Mesenchymal stem cell (in vitro differentiated cells and primary cell): ENCODE measurements at regions not wholly inside any gene's neighbourhood (a gene's known extent, or its start where the extent isn't known, plus 50 kb on each side); places are given as distances from the start of the nearest gene placed in this dataset.

ENCODE experiments used
- DNase-seq: peaks from one replicate; pipeline ENCODE4 v3.0.0-alpha.2; 2013
- H2AFZ ChIP-seq: one replicate; pipeline ENCODE4 v1.6.1; 2013; ENCODE audit warnings: low read depth, mild to moderate bottlenecking, control low read depth, inconsistent platforms, low read length, moderate library complexity
- H2AK5ac ChIP-seq: 2 replicates; pipeline ENCODE4 v1.6.1; 2013; ENCODE audit warnings: low read length, moderate library complexity, mild to moderate bottlenecking, inconsistent platforms; ENCODE audit not compliant: severe bottlenecking
- H2BK120ac ChIP-seq: one replicate; pipeline ENCODE4 v1.6.1; 2013; ENCODE audit warnings: low read depth, mild to moderate bottlenecking, inconsistent platforms, low read length, moderate library complexity
- H2BK12ac ChIP-seq, 2 experiments: one replicate each; pipeline ENCODE4 v1.6.1; 2013; ENCODE audit warnings: inconsistent platforms in 2 of 2, low read length in 2 of 2, mild to moderate bottlenecking in 2 of 2, moderate library complexity in 2 of 2, control low read depth in 1 of 2
- H2BK15ac ChIP-seq: one replicate; pipeline ENCODE4 v1.6.1; 2013; ENCODE audit warnings: mild to moderate bottlenecking, low read depth, inconsistent platforms; ENCODE audit not compliant: poor library complexity, severe bottlenecking
- H2BK5ac ChIP-seq: 2 replicates; pipeline ENCODE4 v1.6.1; 2013; ENCODE audit warnings: low read depth, mild to moderate bottlenecking, low read length, control low read depth, inconsistent platforms; ENCODE audit not compliant: poor library complexity, severe bottlenecking
- H3K14ac ChIP-seq, 2 experiments: one replicate each; pipeline ENCODE4 v1.6.1; 2013; ENCODE audit warnings: inconsistent platforms in 2 of 2, low read length in 2 of 2, control low read depth in 1 of 2, mild to moderate bottlenecking in 1 of 2, moderate library complexity in 1 of 2
- H3K18ac ChIP-seq, 2 experiments: one replicate each; pipeline ENCODE4 v1.6.1; 2013; ENCODE audit warnings: inconsistent platforms in 2 of 2, low read length in 2 of 2, control low read depth in 1 of 2, low read depth in 1 of 2, mild to moderate bottlenecking in 1 of 2
- H3K23ac ChIP-seq, 2 experiments: one replicate each; pipeline ENCODE4 v1.6.1; 2013; ENCODE audit warnings: inconsistent platforms in 2 of 2, low read length in 2 of 2, mild to moderate bottlenecking in 2 of 2, moderate library complexity in 2 of 2, control low read depth in 1 of 2
- H3K27ac ChIP-seq: 2 replicates; pipeline ENCODE4 v1.5.1; 2013; ENCODE audit warnings: mild to moderate bottlenecking, moderate library complexity, low read length, control low read depth, inconsistent platforms; ENCODE audit not compliant: poor library complexity, severe bottlenecking
- H3K27me3 ChIP-seq, 2 experiments: 2 replicates each; pipeline versions ENCODE4 v1.6.1 to v1.7.0; 2013; ENCODE audit warnings: low read length in 2 of 2, mild to moderate bottlenecking in 2 of 2, moderate library complexity in 2 of 2, control low read depth in 1 of 2, inconsistent platforms in 1 of 2; ENCODE audit not compliant: control insufficient read depth in 1 of 2, insufficient read depth in 1 of 2
- H3K36me3 ChIP-seq, 2 experiments: 2 replicates each; pipeline versions ENCODE4 v1.6.1 to v1.7.0; 2013; ENCODE audit warnings: low read length in 2 of 2, control low read depth in 1 of 2, inconsistent platforms in 1 of 2, low read depth in 1 of 2, mild to moderate bottlenecking in 1 of 2; ENCODE audit not compliant: insufficient read depth in 2 of 2, control insufficient read depth in 1 of 2
- H3K4ac ChIP-seq, 2 experiments: one replicate each; pipeline ENCODE4 v1.6.1; 2013; ENCODE audit warnings: inconsistent platforms in 2 of 2, low read length in 2 of 2, mild to moderate bottlenecking in 2 of 2, moderate library complexity in 2 of 2, control low read depth in 1 of 2, low read depth in 1 of 2
- H3K4me1 ChIP-seq: 2 replicates; pipeline ENCODE4 v1.6.1; 2013; ENCODE audit warnings: low read depth, low read length, control low read depth; ENCODE audit not compliant: control insufficient read depth, insufficient read depth
- H3K4me2 ChIP-seq: 2 replicates; pipeline ENCODE4 v1.6.1; 2013; ENCODE audit warnings: low read length, mild to moderate bottlenecking, inconsistent platforms; ENCODE audit not compliant: poor library complexity, severe bottlenecking
- H3K4me3 ChIP-seq, 2 experiments: 2 replicates each; pipeline versions ENCODE4 v1.5.1 to v1.7.0; 2013; ENCODE audit warnings: low read length in 2 of 2, mild to moderate bottlenecking in 2 of 2, control low read depth in 1 of 2, low read depth in 1 of 2; ENCODE audit not compliant: insufficient read depth in 1 of 2
- H3K79me1 ChIP-seq: replicated peaks from 2 replicates; pipeline ENCODE4 v1.6.1; 2013; ENCODE audit warnings: mild to moderate bottlenecking, control low read depth, low read length, inconsistent platforms; ENCODE audit not compliant: poor library complexity, severe bottlenecking
- H3K9ac ChIP-seq: 2 replicates; pipeline ENCODE4 v1.7.0; 2013; ENCODE audit warnings: mild to moderate bottlenecking, low read length, moderate library complexity
- H3K9me3 ChIP-seq: 2 replicates; pipeline ENCODE4 v1.7.0; 2013; ENCODE audit warnings: mild to moderate bottlenecking, low read length; ENCODE audit not compliant: control insufficient read depth
- H4K8ac ChIP-seq: one replicate; pipeline ENCODE4 v1.6.1; 2013; ENCODE audit warnings: inconsistent platforms, mild to moderate bottlenecking, low read length, moderate library complexity
- H4K91ac ChIP-seq: one replicate; pipeline ENCODE4 v1.6.1; 2013; ENCODE audit warnings: mild to moderate bottlenecking, low read length, inconsistent platforms
- WGBS: methylation state at CpG from one replicate; pipeline ENCODE4 v1.1.7; 2013; ENCODE audit warnings: mixed read lengths; 5-methylcytosine and 5-hydroxymethylcytosine counted together

DNA sequence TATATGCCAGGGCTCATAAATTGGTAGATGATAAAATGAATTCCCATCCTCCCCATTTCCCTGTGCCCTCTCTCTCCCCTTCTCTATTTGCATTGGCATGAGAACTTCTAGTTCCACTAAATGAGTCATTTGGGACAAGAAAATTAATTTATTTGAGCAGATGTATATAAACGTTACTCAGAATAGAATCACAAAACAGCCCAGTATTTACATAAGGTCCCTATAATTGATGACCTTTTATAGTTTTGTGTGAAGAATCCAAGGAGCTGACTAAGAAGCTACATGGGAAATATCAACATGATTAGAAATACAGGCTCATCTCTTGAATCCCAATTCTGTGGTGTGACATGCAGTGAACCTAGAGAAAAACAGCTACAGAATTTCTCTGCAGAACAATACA, 617.7 kb upstream of the NR2F2 start:
- H3K23ac ChIP-seq = no peak overlapping the region
- no peaks in the 10 kb centered on the region for H3K9me3 ChIP-seq
- H3K27me3 ChIP-seq = no peaks in the 10 kb centered on the region
- H3K4ac ChIP-seq = no peak overlapping the region
- no peak overlapping the region for H2BK15ac ChIP-seq
- H3K18ac ChIP-seq = no peak overlapping the region
- H2AK5ac ChIP-seq = no peak overlapping the region
- H2AFZ ChIP-seq = no peak overlapping the region
- H3K36me3 ChIP-seq = no peaks in the 10 kb centered on the region
- DNase-seq = no peak
- no CpG with 5 or more reads among the region's 1 CpG for WGBS
- no peak overlapping the region for H3K14ac ChIP-seq
- H3K9ac ChIP-seq = no peak overlapping the region
- no peak overlapping the region for H2BK5ac ChIP-seq
- H4K91ac ChIP-seq = no peak overlapping the region
- H3K4me2 ChIP-seq = no peak overlapping the region
- H4K8ac ChIP-seq = no peak overlapping the region
- H2BK12ac ChIP-seq = no peak overlapping the region
- H3K27ac ChIP-seq = no peak overlapping the region
- H3K79me1 ChIP-seq = no peaks in the 10 kb centered on the region
- H3K4me1 ChIP-seq = no peaks in the 10 kb centered on the region
- no peak overlapping the region for H3K4me3 ChIP-seq
- H2BK120ac ChIP-seq = no peak overlapping the region

DNA sequence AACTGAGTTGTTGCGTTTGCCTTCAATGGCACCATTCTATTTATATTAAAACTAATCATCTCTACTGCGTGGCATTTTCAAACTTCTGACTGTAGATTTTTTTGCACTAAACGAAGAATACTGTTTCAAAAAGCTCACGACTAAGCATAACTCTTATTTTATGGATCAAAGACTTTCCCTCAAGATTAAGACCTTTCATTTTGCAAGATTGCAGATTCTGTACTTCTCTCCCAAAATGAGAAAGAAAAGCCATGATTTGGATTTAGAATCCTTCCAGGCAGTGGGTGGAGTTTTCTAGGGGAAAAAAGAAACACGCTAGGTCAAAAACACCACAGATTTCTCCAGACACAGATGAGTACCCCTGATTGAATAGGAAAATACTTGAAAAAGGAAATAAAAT, 617.2 kb upstream of the NR2F2 start:
- Histone ChIP-seq H3K9ac (peak overlapping the region; percentile 17), H3K4me1 (no peaks in the 10 kb centered on the region), H3K4me3 (no peak overlapping the region), H2BK12ac (no peak overlapping the region), H3K23ac (no peak overlapping the region), H2BK5ac (no peak overlapping the region), H3K14ac (no peak overlapping the region), H4K91ac (no peak overlapping the region), H2AFZ (no peak overlapping the region), H2BK120ac (no peak overlapping the region), H3K4me2 (no peak overlapping the region), H3K4ac (no peak overlapping the region), H2BK15ac (no peak overlapping the region), H3K36me3 (no peaks in the 10 kb centered on the region), H3K9me3 (no peaks in the 10 kb centered on the region), H3K18ac (no peak overlapping the region), H3K27ac (no peak overlapping the region), H2AK5ac (no peak overlapping the region), H4K8ac (no peak overlapping the region), H3K27me3 (no peaks in the 10 kb centered on the region), H3K79me1 (no peaks in the 10 kb centered on the region)
- DNase-seq = no peak
- 87% methylated on average over 4 of the region's 5 CpGs for WGBS

DNA sequence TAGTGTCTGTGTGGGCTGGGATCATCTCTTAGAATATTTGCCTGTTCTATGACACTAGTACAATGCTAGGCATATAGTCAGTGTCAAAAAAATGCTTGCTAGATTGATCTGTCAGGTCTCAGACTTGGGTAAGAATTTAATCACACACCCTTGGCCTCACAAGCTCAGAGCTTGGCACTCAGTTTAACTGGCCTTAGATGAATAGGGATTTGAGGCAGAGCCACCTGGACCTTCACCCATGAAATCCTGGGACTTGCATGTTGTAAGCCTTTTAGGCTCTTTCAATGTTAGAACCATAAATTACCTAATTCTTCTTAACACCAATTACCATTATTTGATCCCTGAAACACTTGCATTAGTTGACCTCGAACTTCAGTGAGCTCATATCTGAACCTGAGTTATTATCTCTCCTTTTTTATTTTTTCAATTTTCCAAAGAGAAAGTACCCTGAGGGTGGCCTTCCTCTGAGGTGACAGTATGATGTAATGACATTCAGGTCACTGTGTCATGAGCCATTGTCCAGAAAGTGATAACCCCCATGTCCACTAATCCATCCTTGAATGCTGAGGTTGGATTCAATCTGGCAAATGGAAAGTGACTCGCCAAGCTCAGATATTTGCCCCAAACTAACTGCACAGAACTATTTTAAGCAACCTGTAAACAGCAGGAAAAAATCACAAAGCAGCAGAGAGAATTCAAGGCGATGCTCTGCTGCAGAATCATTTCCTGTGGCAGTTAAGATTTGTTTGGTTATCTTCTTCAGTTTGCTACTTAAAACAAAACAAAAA, 615.2 kb upstream of the NR2F2 start:
- Histone ChIP-seq H3K4me3 (no peak overlapping the region), H2BK5ac (no peak overlapping the region), H2BK12ac (no peak overlapping the region), H2AFZ (no peak overlapping the region), H3K9ac (no peak overlapping the region), H3K27ac (no peak overlapping the region), H3K4me1 (no peaks in the 10 kb centered on the region), H4K8ac (no peak overlapping the region), H3K4me2 (no peak overlapping the region), H3K36me3 (no peaks in the 10 kb centered on the region), H2BK120ac (no peak overlapping the region), H4K91ac (no peak overlapping the region), H3K23ac (no peak overlapping the region), H3K14ac (no peak overlapping the region), H3K18ac (peak overlapping the region in 1 of 2 experiments; percentile 54), H3K27me3 (no peaks in the 10 kb centered on the region), H2BK15ac (no peak overlapping the region), H2AK5ac (no peak overlapping the region), H3K4ac (peak overlapping the region in 1 of 2 experiments; percentile 51), H3K79me1 (no peaks in the 10 kb centered on the region), H3K9me3 (no peaks in the 10 kb centered on the region)
- WGBS = 77% methylated on average over 2 of the region's 3 CpGs
- peak; percentile 23 for DNase-seq

DNA sequence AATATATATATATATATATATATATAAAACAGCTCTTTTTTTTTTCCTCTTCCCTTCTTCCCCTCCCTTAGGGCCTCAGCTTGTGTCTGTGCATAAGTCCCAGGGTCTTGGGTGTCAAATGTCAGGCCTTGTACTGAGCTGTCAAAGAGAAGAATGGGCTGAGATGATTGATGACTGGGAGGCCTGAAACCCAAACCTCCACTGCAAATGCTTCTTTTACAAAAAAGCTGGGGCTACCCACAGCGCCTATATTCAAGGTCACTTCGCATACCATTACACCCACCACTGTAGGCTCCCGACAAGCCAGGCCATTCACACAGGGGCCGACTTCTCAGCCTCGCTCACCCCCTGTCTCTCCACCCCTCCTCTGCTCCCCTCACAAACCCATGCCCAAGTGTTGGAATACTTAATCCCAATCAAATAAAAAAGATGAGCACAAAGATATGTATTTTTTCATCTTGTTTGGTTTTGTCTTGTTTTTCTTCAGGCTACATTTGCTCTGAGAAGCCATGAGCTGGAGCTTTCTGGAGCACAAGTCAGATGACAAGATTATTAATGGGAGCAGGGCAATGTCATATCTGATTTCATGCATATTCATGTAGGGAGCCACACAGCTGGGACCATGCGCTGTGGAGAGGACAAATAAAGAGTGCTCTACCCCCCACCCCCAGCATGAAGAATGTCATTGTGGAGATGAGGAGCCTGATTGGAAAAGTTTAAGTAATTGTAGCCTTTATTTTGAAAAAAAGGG, 614.4 kb upstream of the NR2F2 start:
- Histone ChIP-seq H3K14ac (no peak overlapping the region), H3K4me3 (no peak overlapping the region), H2AFZ (no peak overlapping the region), H3K27me3 (no peaks in the 10 kb centered on the region), H3K4me1 (no peaks in the 10 kb centered on the region), H3K23ac (no peak overlapping the region), H2BK12ac (peak overlapping the region in 1 of 2 experiments; percentile 2), H2AK5ac (no peak overlapping the region), H2BK15ac (no peak overlapping the region), H3K27ac (no peak overlapping the region), H3K4me2 (no peak overlapping the region), H3K4ac (no peak overlapping the region), H2BK5ac (no peak overlapping the region), H2BK120ac (no peak overlapping the region), H4K91ac (peak overlapping the region; percentile 83), H3K9me3 (no peaks in the 10 kb centered on the region), H3K9ac (no peak overlapping the region), H3K18ac (peak overlapping the region; percentile 79 to 80), H4K8ac (peak overlapping the region; percentile 82), H3K79me1 (no peaks in the 10 kb centered on the region), H3K36me3 (no peaks in the 10 kb centered on the region)
- 80% methylated on average over 5 of the region's 6 CpGs for WGBS
- no peak for DNase-seq
